Endodermal cell (in vitro differentiated cells): ENCODE measurements at regions not wholly inside any gene's neighbourhood (a gene's known extent, or its start where the extent isn't known, plus 50 kb on each side); places are given as distances from the start of the nearest gene placed in this dataset.

Source experiments
- DNase-seq: peaks from one replicate; pipeline ENCODE4 v3.0.0-alpha.2; 2017
- H3K27ac ChIP-seq: 2 replicates; pipeline ENCODE4 v1.5.1; 2013; ENCODE audit warnings: mild to moderate bottlenecking, low read depth, low read length, moderate library complexity
- H3K27me3 ChIP-seq: 2 replicates; pipeline ENCODE4 v1.6.1; 2013; ENCODE audit warnings: mild to moderate bottlenecking, low read length, moderate library complexity; ENCODE audit not compliant: insufficient read depth, control insufficient read depth, poor library complexity, severe bottlenecking
- H3K36me3 ChIP-seq: 2 replicates; pipeline ENCODE4 v1.7.0; 2013; ENCODE audit warnings: mild to moderate bottlenecking, low read length, moderate library complexity; ENCODE audit not compliant: control insufficient read depth, insufficient read depth
- H3K4me1 ChIP-seq: one replicate; pipeline ENCODE4 v1.7.0; 2013; ENCODE audit warnings: low read length; ENCODE audit not compliant: control insufficient read depth, insufficient read depth
- H3K4me3 ChIP-seq: 2 replicates; pipeline ENCODE4 v1.5.1; 2013; ENCODE audit warnings: mild to moderate bottlenecking, low read length, moderate library complexity
- H3K9ac ChIP-seq: 2 replicates; pipeline ENCODE4 v1.6.1; 2013; ENCODE audit warnings: mild to moderate bottlenecking, low read length, moderate library complexity; ENCODE audit not compliant: poor library complexity, severe bottlenecking; ENCODE audit errors: extremely low read depth
- H3K9me3 ChIP-seq: 2 replicates; pipeline ENCODE4 v1.6.1; 2013; ENCODE audit warnings: mild to moderate bottlenecking, low read length, moderate library complexity; ENCODE audit not compliant: control insufficient read depth
- H3K27ac Mint-ChIP-seq: 2 replicates; pipeline ENCODE4 v1.8.0; 2020; ENCODE audit warnings: mixed read lengths
- H3K27me3 Mint-ChIP-seq: 2 replicates; pipeline ENCODE4 v1.8.0; 2021; ENCODE audit warnings: mild to moderate bottlenecking, mixed read lengths; ENCODE audit not compliant: insufficient read depth
- H3K36me3 Mint-ChIP-seq: 2 replicates; pipeline ENCODE4 v1.8.0; 2020; ENCODE audit warnings: low read depth, mixed read lengths
- H3K4me1 Mint-ChIP-seq: 2 replicates; pipeline ENCODE4 v1.8.0; 2020; ENCODE audit warnings: mixed read lengths
- H3K4me3 Mint-ChIP-seq: 2 replicates; pipeline ENCODE4 v1.8.0; 2020; ENCODE audit warnings: mild to moderate bottlenecking, moderate library complexity, mixed read lengths
- H3K9me3 Mint-ChIP-seq: 2 replicates; pipeline ENCODE4 v1.8.0; 2020; ENCODE audit warnings: mild to moderate bottlenecking, mixed read lengths
- CTCF ChIP-seq: fragments of 200-600 bp; sonication (generic); conservative IDR thresholded peaks from 2 replicates; pipeline ENCODE4 v1.5.0; 2021; ENCODE audit warnings: antibody characterized with exemption, mild to moderate bottlenecking
- WGBS, 2 experiments: methylation state at CpG; one replicate each; pipeline versions ENCODE4 v1.1.5 to v1.1.7; 2013; ENCODE audit warnings: missing lambda C conversion rate in 2 of 2, mixed read lengths in 1 of 2; ENCODE audit not compliant: insufficient coverage in 1 of 2, insufficient read length in 1 of 2; 5-methylcytosine and 5-hydroxymethylcytosine counted together

- no peaks in the 10 kb centered on the region for H3K36me3 Mint-ChIP-seq
- H3K9me3 Mint-ChIP-seq: no peaks in the 10 kb centered on the region
- no peak overlapping the region for H3K9ac ChIP-seq
- H3K9me3 ChIP-seq: no peaks in the 10 kb centered on the region
- DNase-seq: no peak
- no peak overlapping the region for H3K27ac ChIP-seq
- no peak overlapping the region for H3K4me3 Mint-ChIP-seq
- H3K27ac Mint-ChIP-seq: no peak overlapping the region
- H3K4me1 Mint-ChIP-seq: peaks cover 20% of the 10 kb centered on the region
- H3K36me3 ChIP-seq: no peaks in the 10 kb centered on the region
- H3K27me3 Mint-ChIP-seq: no peaks in the 10 kb centered on the region
- no peaks in the 10 kb centered on the region for H3K4me1 ChIP-seq
- WGBS, 2 experiments: 100% methylated on average over 1 of the region's 1 CpG; no CpG with 5 or more reads in 1 of the 2 experiments
- H3K4me3 ChIP-seq: no peak overlapping the region
- no peaks in the 10 kb centered on the region for H3K27me3 ChIP-seq
- TF ChIP-seq CTCF: no peak
Observed at GRCh38 chr10:76763376-76763775, 874.2 kb downstream of the KCNMA1 start.

- WGBS, 2 experiments: 87 to 100% methylated on average over 2 to 3 of the region's 3 CpGs
- Histone ChIP-seq H3K27me3 (no peaks in the 10 kb centered on the region), H3K4me1 (no peaks in the 10 kb centered on the region), H3K27ac (no peak overlapping the region), H3K9me3 (no peaks in the 10 kb centered on the region), H3K4me3 (no peak overlapping the region), H3K9ac (no peak overlapping the region), H3K36me3 (no peaks in the 10 kb centered on the region)
- Mint-ChIP-seq H3K36me3 (no peaks in the 10 kb centered on the region), H3K27me3 (peaks cover 2% of the 10 kb centered on the region), H3K27ac (no peak overlapping the region), H3K4me3 (no peak overlapping the region), H3K9me3 (no peaks in the 10 kb centered on the region), H3K4me1 (peaks cover 20% of the 10 kb centered on the region)
- TF ChIP-seq CTCF: no peak
- DNase-seq: no peak
Observed at GRCh38 chr10:76759681-76760080, 877.9 kb downstream of the KCNMA1 start.

- no peak for TF ChIP-seq CTCF
- Mint-ChIP-seq H3K27me3 (no peaks in the 10 kb centered on the region), H3K4me3 (no peak overlapping the region), H3K4me1 (no peaks in the 10 kb centered on the region), H3K27ac (no peak overlapping the region), H3K36me3 (no peaks in the 10 kb centered on the region), H3K9me3 (no peaks in the 10 kb centered on the region)
- no peaks in the 10 kb centered on the region for H3K27me3 ChIP-seq
- no peak overlapping the region for H3K4me3 ChIP-seq
- DNase-seq: no peak
- no peaks in the 10 kb centered on the region for H3K4me1 ChIP-seq
- H3K27ac ChIP-seq: no peak overlapping the region
- no peak overlapping the region for H3K9ac ChIP-seq
- no peaks in the 10 kb centered on the region for H3K9me3 ChIP-seq
- WGBS, 2 experiments: 100% methylated on average over 1 of the region's 3 CpGs
- H3K36me3 ChIP-seq: no peaks in the 10 kb centered on the region
Observed at GRCh38 chr10:76743169-76743568, 894.4 kb downstream of the KCNMA1 start.
